Retinal pigment epithelial cell (primary cell): ENCODE measurements at regions not wholly inside any gene's neighbourhood (a gene's known extent, or its start where the extent isn't known, plus 50 kb on each side); places are given as distances from the start of the nearest gene placed in this dataset.

ENCODE experiments used
- DNase-seq: peaks from one replicate; pipeline ENCODE4 v3.0.0-alpha.2; 2010; ENCODE audit warnings: low read depth
- H3K4me3 ChIP-seq: 2 replicates; pipeline ENCODE4 v1.5.1; 2011; ENCODE audit warnings: mild to moderate bottlenecking, low read length, control low read depth, moderate library complexity
- TF ChIP-seq, protein P1 (sequence below): conservative IDR thresholded peaks from 2 replicates; pipeline ENCODE4 v1.5.1; 2011; ENCODE audit warnings: low read depth, low read length, control low read depth, inconsistent platforms

DNA sequence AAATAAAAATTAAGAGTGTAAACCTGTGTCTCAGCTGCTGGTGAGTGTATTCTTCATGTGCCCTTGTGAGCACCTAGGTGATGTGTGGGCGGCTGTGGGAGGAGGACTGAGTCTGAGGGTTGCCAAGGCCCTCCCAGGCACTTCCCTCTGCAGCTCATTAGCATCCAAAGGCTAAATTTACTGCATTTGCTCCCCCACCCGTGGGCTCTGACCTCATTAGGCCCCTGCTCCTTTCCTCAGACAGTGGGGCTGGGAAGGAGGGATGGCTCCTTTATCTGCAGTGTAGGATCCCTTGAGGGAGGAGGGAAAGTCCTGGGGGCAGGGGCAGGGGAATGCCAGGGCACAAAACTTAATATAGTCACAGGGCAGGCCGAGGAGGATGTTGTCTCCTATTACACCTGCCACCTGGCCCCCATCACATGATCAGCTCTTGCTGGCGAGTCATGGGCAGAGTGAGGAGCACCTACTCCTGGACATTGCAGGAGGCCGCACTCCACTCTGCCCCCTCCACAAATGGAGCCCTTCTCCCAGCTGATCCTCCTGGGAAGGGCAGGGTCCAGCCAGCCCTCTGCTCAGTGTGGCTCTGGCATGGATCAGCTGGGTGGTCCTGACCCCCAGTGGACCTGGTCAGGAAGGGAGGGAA lies 133.2 kb downstream of the MRPL14 start:
- DNase-seq = no peak
- TF ChIP-seq, protein P1, sequence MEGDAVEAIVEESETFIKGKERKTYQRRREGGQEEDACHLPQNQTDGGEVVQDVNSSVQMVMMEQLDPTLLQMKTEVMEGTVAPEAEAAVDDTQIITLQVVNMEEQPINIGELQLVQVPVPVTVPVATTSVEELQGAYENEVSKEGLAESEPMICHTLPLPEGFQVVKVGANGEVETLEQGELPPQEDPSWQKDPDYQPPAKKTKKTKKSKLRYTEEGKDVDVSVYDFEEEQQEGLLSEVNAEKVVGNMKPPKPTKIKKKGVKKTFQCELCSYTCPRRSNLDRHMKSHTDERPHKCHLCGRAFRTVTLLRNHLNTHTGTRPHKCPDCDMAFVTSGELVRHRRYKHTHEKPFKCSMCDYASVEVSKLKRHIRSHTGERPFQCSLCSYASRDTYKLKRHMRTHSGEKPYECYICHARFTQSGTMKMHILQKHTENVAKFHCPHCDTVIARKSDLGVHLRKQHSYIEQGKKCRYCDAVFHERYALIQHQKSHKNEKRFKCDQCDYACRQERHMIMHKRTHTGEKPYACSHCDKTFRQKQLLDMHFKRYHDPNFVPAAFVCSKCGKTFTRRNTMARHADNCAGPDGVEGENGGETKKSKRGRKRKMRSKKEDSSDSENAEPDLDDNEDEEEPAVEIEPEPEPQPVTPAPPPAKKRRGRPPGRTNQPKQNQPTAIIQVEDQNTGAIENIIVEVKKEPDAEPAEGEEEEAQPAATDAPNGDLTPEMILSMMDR = no peak

GRCh38 chr6:43992783-43993644 lies 134.2 kb downstream of the MRPL14 start:
- TF ChIP-seq, protein P1 = no peak
- no peak for DNase-seq
- H3K4me3 ChIP-seq = no peak overlapping the region

More for the DNA sequence above, 133.2 kb downstream of the MRPL14 start:
- H3K4me3 ChIP-seq = no peak overlapping the region

DNA sequence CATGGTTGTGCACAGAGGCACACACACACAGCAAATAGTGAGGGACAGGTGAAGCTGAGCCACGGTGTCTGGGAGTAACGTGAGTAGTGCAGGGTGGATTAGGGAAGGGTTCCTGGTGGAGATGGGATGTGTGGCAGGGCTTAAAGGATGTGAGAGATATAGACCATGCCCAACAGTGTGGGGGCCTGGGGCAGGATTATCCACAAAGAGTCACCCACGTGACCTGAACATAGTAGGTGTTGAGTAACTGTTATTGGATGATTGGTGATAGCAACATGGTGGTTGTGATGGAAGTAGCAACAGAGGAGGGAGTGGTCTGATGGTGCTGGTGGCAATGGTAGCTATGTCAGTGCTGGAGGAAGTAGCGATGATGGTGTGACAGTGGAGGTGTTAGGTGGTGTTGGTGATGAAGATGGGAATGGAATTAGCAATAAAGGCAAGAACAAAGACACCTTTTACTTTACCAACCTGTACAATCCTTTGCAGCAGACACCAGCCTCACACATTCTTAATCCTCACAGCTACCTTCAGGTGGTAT lies 135.1 kb downstream of the MRPL14 start:
- TF ChIP-seq, protein P1 = no peak
- DNase-seq = no peak
- no peak overlapping the region for H3K4me3 ChIP-seq

- TF ChIP-seq, protein P1 = no peak
- H3K4me3 ChIP-seq = no peak overlapping the region
- DNase-seq = no peak
Observed at GRCh38 chr6:43990627-43991619, 136.3 kb downstream of the MRPL14 start.

GRCh38 chr6:43990275-43990626 lies 137.0 kb downstream of the MRPL14 start:
- H3K4me3 ChIP-seq = no peak overlapping the region
- TF ChIP-seq, protein P1 = no peak
- DNase-seq = no peak

GRCh38 chr6:43989581-43990146 lies 137.6 kb downstream of the MRPL14 start:
- no peak for DNase-seq
- TF ChIP-seq, protein P1 = no peak
- no peak overlapping the region for H3K4me3 ChIP-seq
